K562 (cell line): ENCODE measurements at regions not wholly inside any gene's neighbourhood (a gene's known extent, or its start where the extent isn't known, plus 50 kb on each side); places are given as distances from the start of the nearest gene placed in this dataset.

Experiments
- ATAC-seq: fragments of 200-7000 bp; cut with Tn5 transposase; 3 replicates; pipeline ENCODE4 v1.9.1; 2020; ENCODE audit warnings: moderate library complexity
- BruUV-seq: library from RNA; stranded (reverse); fragments of 400-500 nt; replicated peaks from 2 replicates; lab custom pipeline; 2021; lab: Mats Ljungman, UMichigan
- CTCF ChIA-PET: fragments of 300-600 bp; formaldehyde crosslinking; extraction: SDS; loops from one replicate; lab custom pipeline; 2021; ENCODE audit warnings: low intra/inter-chr PET ratio; lab: Yijun Ruan, JAX
- POLR2A ChIA-PET: fragments of 300-600, 350-650 bp; sonication (Branson Sonifier 250); formaldehyde crosslinking; extraction: SDS; loops from one replicate; lab custom pipeline; 2021; ENCODE audit warnings: antibody characterized with exemption, inconsistent platforms; lab: Yijun Ruan, JAX
- DNase-seq, 4 experiments: peaks; one replicate each; pipeline versions ENCODE4 v3.0.0 to v3.0.0-alpha.2; 2011 to 2018; ENCODE audit warnings: low spot score in 3 of 4, mixed read lengths in 3 of 4; ENCODE audit errors: extremely low read depth in 1 of 4
- FAIRE-seq: peaks from 2 replicates; lab custom pipeline; 2011; peaks lifted over from hg19 to GRCh38; lab: Jason Lieb, UNC
- H2AFZ ChIP-seq: 2 replicates; pipeline ENCODE4 v1.6.0; 2011; ENCODE audit warnings: low read depth, low read length, control low read depth, inconsistent platforms
- H3K27ac ChIP-seq: fragments of 200-600 bp; 3 replicates; pipeline ENCODE4 v1.8.0; 2011; ENCODE audit warnings: low read depth, mild to moderate bottlenecking, control low read depth, inconsistent platforms, low read length, moderate library complexity, mixed read lengths; ENCODE audit errors: extremely low read depth
- H3K27me3 ChIP-seq, 2 experiments: fragments of 300-600 bp in 1 of 2; 2 replicates in 1 of 2; 3 replicates in 1 of 2; pipeline versions ENCODE4 v1.6.0 to v1.8.0; 2011; ENCODE audit warnings: inconsistent platforms in 2 of 2, low read length in 2 of 2, mild to moderate bottlenecking in 1 of 2, mixed read lengths in 1 of 2, moderate library complexity in 1 of 2; ENCODE audit not compliant: control insufficient read depth in 2 of 2, insufficient read depth in 2 of 2
- H3K36me3 ChIP-seq: fragments of 300-600 bp; 3 replicates; pipeline ENCODE4 v1.8.0; 2011; ENCODE audit warnings: mild to moderate bottlenecking, low read length, inconsistent platforms; ENCODE audit not compliant: control insufficient read depth, insufficient read depth
- H3K4me1 ChIP-seq, 2 experiments: fragments of 200-600 bp in 1 of 2; replicated peaks in 1 of 2; 2 replicates in 1 of 2; 3 replicates in 1 of 2; pipeline versions ENCODE4 v1.5.1 to v1.8.0; 2011; ENCODE audit warnings: inconsistent platforms in 2 of 2, low read length in 2 of 2, mild to moderate bottlenecking in 1 of 2, mixed read lengths in 1 of 2, moderate library complexity in 1 of 2; ENCODE audit not compliant: control insufficient read depth in 2 of 2, insufficient read depth in 2 of 2
- H3K4me2 ChIP-seq: 2 replicates; pipeline ENCODE4 v1.6.1; 2011; ENCODE audit warnings: low read length, control low read depth, inconsistent platforms, mixed read lengths; ENCODE audit not compliant: insufficient read depth
- H3K4me3 ChIP-seq: fragments of 200-600 bp; sonication (generic), shearing (Covaris generic); 2 replicates; pipeline ENCODE4 v1.5.1; 2016; ENCODE audit warnings: control low read depth, inconsistent platforms
- H3K79me2 ChIP-seq: fragments of 200-600 bp; 3 replicates; pipeline ENCODE4 v1.8.0; 2011; ENCODE audit warnings: low read length, inconsistent platforms; ENCODE audit not compliant: control insufficient read depth, insufficient read depth
- H3K9ac ChIP-seq, 2 experiments: 2 replicates each; pipeline versions ENCODE4 v1.6.0 to v1.6.1; 2011; ENCODE audit warnings: low read depth in 2 of 2, low read length in 2 of 2, control low read depth in 1 of 2, inconsistent platforms in 1 of 2, mild to moderate bottlenecking in 1 of 2, mixed read lengths in 1 of 2; ENCODE audit not compliant: insufficient read depth in 1 of 2
- H3K9me1 ChIP-seq: one replicate; pipeline ENCODE4 v1.6.0; 2011; ENCODE audit warnings: inconsistent platforms, mild to moderate bottlenecking, low read length, moderate library complexity; ENCODE audit not compliant: control insufficient read depth, insufficient read depth
- H3K9me3 ChIP-seq: replicated peaks from 2 replicates; pipeline ENCODE4 v1.5.1; 2011; ENCODE audit warnings: low read depth, low read length, inconsistent platforms; ENCODE audit not compliant: control insufficient read depth, insufficient read depth
- H4K20me1 ChIP-seq: replicated peaks from 2 replicates; pipeline ENCODE4 v1.6.1; 2011; ENCODE audit warnings: low read length, inconsistent platforms, mixed read lengths; ENCODE audit not compliant: control insufficient read depth, insufficient read depth
- KLF1 ChIP-seq: fragments of 450-650 bp; IDR thresholded peaks from 2 replicates; pipeline ENCODE4 v1.6.1; 2016; ENCODE audit warnings: missing genetic modification characterization, missing compliant biosample characterization
- RAD21 ChIP-seq, 2 experiments: fragments of 250-450 bp in 1 of 2; fragments of 450-650 bp in 1 of 2; sonication (Bioruptor Pico) in 1 of 2; formaldehyde crosslinking in 1 of 2; IDR thresholded peaks in 1 of 2; conservative IDR thresholded peaks in 1 of 2; 2 replicates each; pipeline versions ENCODE4 v1.4.0 to v1.8.0; 2020 to 2022; ENCODE audit warnings: mild to moderate bottlenecking in 2 of 2, moderate library complexity in 1 of 2
- in situ Hi-C: fragments of 300-500 bp; cut with MboI; formaldehyde crosslinking; loops from 4 replicates; pipeline ENCODE4 v1.15.0; 2018; ENCODE audit warnings: inconsistent platforms, mixed read lengths
- intact Hi-C: fragments of 100-400 bp; cut with micrococcal nuclease; formaldehyde crosslinking; loops from 2 replicates; pipeline ENCODE4 v1.14.2; 2022
- TF ChIP-seq, protein P1 (sequence below): conservative IDR thresholded peaks from 2 replicates; pipeline ENCODE4 v1.6.1; 2011; ENCODE audit warnings: low read depth, mild to moderate bottlenecking, low read length; ENCODE audit not compliant: control insufficient read depth
- TF ChIP-seq, protein P2 (sequence below), 3 experiments: fragments of 200-800 bp in 1 of 3; fragments of 250-450 bp in 1 of 3; fragments of 450-650 bp in 1 of 3; sonication (Bioruptor Pico) in 1 of 3; sonication (Bioruptor generic) in 1 of 3; formaldehyde crosslinking in 1 of 3; IDR thresholded peaks; 2 replicates each; pipeline versions ENCODE4 v1.6.1 to v1.8.0; 2016 to 2022; ENCODE audit warnings: mild to moderate bottlenecking in 2 of 3, missing genetic modification characterization in 2 of 3, missing compliant biosample characterization in 1 of 3, moderate library complexity in 1 of 3
- TF ChIP-seq, protein P3 (sequence below), 2 experiments: fragments of 450-650 bp; formaldehyde crosslinking in 1 of 2; IDR thresholded peaks; 2 replicates each; pipeline versions ENCODE4 v1.4.0 to v1.6.1; 2014 to 2020; ENCODE audit warnings: mild to moderate bottlenecking in 2 of 2, borderline replicate concordance in 1 of 2, low read depth in 1 of 2

DNA sequence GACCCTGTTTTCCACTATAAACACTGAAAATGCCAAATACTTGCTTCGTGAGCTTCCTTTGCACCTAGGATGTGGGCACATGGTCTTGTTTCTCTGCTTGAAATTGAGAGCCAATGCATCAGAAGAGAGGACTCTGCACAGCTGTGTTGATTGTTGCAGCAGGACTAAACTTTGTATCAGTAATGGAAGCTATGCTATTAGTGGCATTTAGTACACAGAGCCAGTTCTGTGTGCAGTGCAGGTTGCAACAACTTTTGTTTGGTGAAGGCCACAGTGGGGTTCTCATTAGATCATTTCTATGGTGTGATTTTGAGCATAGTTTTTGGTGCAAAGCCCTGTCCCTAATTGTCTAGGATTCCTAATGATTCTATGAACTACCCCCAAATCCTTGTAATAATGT, 54.4 kb upstream of the ANKRD17 start (continued):
- TF ChIP-seq, protein P1, sequence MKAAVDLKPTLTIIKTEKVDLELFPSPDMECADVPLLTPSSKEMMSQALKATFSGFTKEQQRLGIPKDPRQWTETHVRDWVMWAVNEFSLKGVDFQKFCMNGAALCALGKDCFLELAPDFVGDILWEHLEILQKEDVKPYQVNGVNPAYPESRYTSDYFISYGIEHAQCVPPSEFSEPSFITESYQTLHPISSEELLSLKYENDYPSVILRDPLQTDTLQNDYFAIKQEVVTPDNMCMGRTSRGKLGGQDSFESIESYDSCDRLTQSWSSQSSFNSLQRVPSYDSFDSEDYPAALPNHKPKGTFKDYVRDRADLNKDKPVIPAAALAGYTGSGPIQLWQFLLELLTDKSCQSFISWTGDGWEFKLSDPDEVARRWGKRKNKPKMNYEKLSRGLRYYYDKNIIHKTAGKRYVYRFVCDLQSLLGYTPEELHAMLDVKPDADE = no peak
- TF ChIP-seq, protein P2, sequence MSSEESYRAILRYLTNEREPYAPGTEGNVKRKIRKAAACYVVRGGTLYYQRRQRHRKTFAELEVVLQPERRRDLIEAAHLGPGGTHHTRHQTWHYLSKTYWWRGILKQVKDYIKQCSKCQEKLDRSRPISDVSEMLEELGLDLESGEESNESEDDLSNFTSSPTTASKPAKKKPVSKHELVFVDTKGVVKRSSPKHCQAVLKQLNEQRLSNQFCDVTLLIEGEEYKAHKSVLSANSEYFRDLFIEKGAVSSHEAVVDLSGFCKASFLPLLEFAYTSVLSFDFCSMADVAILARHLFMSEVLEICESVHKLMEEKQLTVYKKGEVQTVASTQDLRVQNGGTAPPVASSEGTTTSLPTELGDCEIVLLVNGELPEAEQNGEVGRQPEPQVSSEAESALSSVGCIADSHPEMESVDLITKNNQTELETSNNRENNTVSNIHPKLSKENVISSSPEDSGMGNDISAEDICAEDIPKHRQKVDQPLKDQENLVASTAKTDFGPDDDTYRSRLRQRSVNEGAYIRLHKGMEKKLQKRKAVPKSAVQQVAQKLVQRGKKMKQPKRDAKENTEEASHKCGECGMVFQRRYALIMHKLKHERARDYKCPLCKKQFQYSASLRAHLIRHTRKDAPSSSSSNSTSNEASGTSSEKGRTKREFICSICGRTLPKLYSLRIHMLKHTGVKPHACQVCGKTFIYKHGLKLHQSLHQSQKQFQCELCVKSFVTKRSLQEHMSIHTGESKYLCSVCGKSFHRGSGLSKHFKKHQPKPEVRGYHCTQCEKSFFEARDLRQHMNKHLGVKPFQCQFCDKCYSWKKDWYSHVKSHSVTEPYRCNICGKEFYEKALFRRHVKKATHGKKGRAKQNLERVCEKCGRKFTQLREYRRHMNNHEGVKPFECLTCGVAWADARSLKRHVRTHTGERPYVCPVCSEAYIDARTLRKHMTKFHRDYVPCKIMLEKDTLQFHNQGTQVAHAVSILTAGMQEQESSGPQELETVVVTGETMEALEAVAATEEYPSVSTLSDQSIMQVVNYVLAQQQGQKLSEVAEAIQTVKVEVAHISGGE (CRISPR knock-in tag; IDR thresholded peaks at IDR 0.05) = no peak
- TF ChIP-seq, all 486 proteins: peak for 0

DNA sequence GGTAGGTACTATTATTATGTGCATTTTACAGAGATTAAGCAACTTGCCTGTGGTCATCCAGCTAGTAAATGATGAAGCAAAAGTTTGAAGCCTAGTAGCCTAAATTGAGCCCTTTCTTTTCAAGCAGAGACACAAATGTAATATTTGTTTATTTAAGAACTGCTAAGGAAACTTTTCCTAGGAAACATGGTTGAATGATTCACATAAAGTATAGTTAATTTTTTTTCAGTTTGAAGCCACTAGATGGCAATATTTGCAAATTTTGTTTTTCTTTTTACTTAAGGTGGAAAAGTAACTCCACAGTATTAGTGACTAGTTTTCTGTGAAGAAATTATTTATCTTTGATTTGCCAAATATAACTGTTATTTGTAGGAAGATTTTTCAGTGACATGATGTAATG, 52.8 kb upstream of the ANKRD17 start:
- no peaks in the 10 kb centered on the region for H3K79me2 ChIP-seq
- peak overlapping the region; percentile 14; the same call in 1 of the 2 replicates for H2AFZ ChIP-seq
- no peak overlapping the region for H3K4me3 ChIP-seq
- ATAC-seq (0 out of 3 replicates have a peak, but pooled peaks have one; percentile 47), DNase-seq (peak in 2 of 4 experiments; percentile 11 to 16), FAIRE-seq (no peak)
- H3K27me3 ChIP-seq = no peaks in the 10 kb centered on the region
- intact Hi-C loops (loop anchor here (5.0 to 10.0 kb wide), 2 partner anchors 133 to 341 kb away; no protein-coding TSS in a partner anchor), in situ Hi-C loops (loop anchor here (10.0 to 25.0 kb wide), 2 partner anchors 343 to 826 kb away; no protein-coding TSS in a partner anchor)
- H3K4me1 ChIP-seq = no peaks in the 10 kb centered on the region
- H3K4me2 ChIP-seq = no peak overlapping the region
- no peak overlapping the region for H3K9ac ChIP-seq
- H3K9me3 ChIP-seq = no peaks in the 10 kb centered on the region
- POLR2A ChIA-PET = no interaction called here
- no TSS peak for BruUV-seq
- H3K36me3 ChIP-seq = no peaks in the 10 kb centered on the region
- H3K9me1 ChIP-seq = no peaks in the 10 kb centered on the region
- H3K27ac ChIP-seq = no peak overlapping the region
- no peaks in the 10 kb centered on the region for H4K20me1 ChIP-seq
- CTCF ChIA-PET = interaction anchor here (0.6 to 1.6 kb wide), 4 partner anchors 30 to 823 kb away, joined by 3 to 10 read pairs (median 4); no protein-coding TSS in a partner anchor
- no peak for TF ChIP-seq KLF1 (tag)
- TF ChIP-seq, protein P3, sequence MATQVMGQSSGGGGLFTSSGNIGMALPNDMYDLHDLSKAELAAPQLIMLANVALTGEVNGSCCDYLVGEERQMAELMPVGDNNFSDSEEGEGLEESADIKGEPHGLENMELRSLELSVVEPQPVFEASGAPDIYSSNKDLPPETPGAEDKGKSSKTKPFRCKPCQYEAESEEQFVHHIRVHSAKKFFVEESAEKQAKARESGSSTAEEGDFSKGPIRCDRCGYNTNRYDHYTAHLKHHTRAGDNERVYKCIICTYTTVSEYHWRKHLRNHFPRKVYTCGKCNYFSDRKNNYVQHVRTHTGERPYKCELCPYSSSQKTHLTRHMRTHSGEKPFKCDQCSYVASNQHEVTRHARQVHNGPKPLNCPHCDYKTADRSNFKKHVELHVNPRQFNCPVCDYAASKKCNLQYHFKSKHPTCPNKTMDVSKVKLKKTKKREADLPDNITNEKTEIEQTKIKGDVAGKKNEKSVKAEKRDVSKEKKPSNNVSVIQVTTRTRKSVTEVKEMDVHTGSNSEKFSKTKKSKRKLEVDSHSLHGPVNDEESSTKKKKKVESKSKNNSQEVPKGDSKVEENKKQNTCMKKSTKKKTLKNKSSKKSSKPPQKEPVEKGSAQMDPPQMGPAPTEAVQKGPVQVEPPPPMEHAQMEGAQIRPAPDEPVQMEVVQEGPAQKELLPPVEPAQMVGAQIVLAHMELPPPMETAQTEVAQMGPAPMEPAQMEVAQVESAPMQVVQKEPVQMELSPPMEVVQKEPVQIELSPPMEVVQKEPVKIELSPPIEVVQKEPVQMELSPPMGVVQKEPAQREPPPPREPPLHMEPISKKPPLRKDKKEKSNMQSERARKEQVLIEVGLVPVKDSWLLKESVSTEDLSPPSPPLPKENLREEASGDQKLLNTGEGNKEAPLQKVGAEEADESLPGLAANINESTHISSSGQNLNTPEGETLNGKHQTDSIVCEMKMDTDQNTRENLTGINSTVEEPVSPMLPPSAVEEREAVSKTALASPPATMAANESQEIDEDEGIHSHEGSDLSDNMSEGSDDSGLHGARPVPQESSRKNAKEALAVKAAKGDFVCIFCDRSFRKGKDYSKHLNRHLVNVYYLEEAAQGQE (IDR thresholded peaks at IDR 0.05; ENCODE audit: borderline replicate concordance) = peak; percentile 33; the same call in 1 of the 2 replicates
- TF ChIP-seq, protein P3 (CRISPR knock-in tag; IDR thresholded peaks at IDR 0.05; ENCODE audit: low read depth) = no peak
- TF ChIP-seq RAD21 (CRISPR knock-in tag; conservative IDR thresholded peaks at IDR 0.05 in 1 of 2, IDR thresholded peaks at IDR 0.05 in 1 of 2) = peak; percentile 35 to 56
